Left ventricle myocardium superior (tissue), 1 donor: ENCODE measurements at regions not wholly inside any gene's neighbourhood (a gene's known extent, or its start where the extent isn't known, plus 50 kb on each side); places are given as distances from the start of the nearest gene placed in this dataset.
"Not testable (repeated sequence)": the region's sequence is repeated elsewhere in the genome, so short reads cannot be mapped to it uniquely, and the experiment has no call there.

Source experiments
- ATAC-seq: fragments of 200-7000 bp; cut with Tn5 transposase; one replicate; pipeline ENCODE4 v1.9.1; 2020; ENCODE audit warnings: mild to moderate bottlenecking, moderate library complexity
- DNase-seq: peaks from one replicate; pipeline ENCODE4 v3.0.0-alpha.2; 2020
- intact Hi-C: fragments of 100-400 bp; cut with micrococcal nuclease; formaldehyde crosslinking; loops from one replicate; pipeline ENCODE4 v1.11.0; 2022
- donor health status: DM: no; HTN: yes; CAD: no; lungs with severe emphysema.

- DNase-seq (no peak), ATAC-seq (no peak)
- intact Hi-C loops: no loop called here
These were observed 707.6 kb upstream of the FAM98A start for GRCh38 chr2:34306745-34307144.

GRCh38 chr2:34305587-34305986 is 706.5 kb upstream of the FAM98A start:
- ATAC-seq: no peak
- intact Hi-C loops: no loop called here
- no peak for DNase-seq

DNA sequence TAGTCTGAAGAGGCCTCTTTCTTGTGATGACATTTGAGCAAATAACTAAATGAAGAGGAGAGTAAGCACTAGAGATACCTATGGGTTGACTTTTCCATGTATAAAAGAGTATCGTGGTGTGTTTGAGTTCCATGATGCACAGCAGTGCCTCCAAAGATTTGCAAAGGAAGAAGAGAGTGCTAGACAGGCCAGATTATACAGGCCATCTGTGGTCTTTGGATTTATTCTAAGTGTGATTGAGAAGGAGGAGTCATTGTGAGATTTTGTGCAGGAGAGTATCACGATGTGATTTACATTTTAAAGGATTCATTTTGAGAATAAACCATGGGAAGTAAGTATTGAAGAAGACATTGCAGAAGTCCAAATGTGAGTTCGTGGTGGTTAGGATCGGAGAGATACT is 695.9 kb upstream of the FAM98A start:
- no peak for DNase-seq

GRCh38 chr2:34291076-34291475 is 692.0 kb upstream of the FAM98A start:
- ATAC-seq: no peak
- DNase-seq: no peak
- intact Hi-C loops: no loop called here

More for the DNA sequence above, 695.9 kb upstream of the FAM98A start:
- ATAC-seq: no peak
- intact Hi-C loops: no loop called here

DNA sequence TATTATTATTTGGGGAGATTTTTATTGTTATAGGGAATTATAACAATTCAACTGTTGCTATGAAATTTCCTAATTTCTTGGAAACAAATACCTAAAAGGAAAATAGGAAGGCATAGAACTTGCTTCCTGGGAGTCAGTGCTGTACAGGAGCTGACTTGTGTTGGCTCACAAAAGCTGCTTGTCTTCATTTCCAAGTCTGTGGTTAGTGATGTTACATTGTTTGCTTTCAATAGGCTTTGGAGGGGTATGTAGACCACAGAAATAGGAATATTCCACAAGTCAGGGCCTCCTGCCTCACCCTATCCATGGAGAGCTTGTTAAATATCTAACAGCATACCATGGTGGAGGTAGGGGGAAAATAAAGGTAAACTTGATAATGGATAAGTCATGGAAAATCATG is 688.9 kb upstream of the FAM98A start:
- no peak for DNase-seq
- intact Hi-C loops: no loop called here
- no peak for ATAC-seq

GRCh38 chr2:34280606-34281005 is 681.5 kb upstream of the FAM98A start:
- intact Hi-C loops: no loop called here
- no peak for ATAC-seq
- DNase-seq: no peak

DNA sequence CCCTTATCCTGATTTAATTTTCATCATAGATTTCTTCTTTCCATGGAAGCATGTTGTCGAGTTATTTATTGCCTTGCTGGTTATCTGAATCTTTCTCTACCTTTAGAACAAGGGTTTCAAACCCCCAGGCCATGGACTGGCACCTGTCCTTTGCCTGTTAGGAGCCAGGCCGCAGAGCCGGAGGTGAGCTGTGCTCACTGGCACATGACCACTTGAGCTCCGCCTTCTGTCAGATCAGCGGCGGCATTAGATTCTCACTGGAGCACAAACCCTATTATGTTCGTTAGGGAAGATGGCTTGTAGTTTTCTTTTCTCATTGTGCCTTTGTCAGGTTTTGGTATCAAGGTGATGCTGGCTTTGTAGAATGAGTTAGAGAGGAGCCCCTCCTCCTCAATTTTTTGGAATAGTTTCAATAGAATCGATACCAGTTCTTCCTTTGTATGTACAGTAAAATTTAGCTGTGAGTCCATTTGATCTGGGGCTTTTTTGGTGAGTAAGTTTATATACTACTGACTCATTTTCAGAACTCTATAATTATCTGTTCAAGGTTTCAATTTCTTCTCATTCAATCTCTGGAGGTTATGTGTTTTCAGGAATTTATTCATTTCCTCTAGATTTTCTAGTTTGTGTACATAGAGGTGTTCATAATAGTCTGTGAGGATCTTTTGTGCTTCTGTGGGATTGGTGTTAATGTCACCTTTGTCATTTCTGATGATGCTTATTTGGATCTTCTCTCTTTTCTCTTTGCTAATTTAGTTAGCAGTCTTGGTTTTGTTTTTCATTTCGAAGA is 668.0 kb upstream of the FAM98A start:
- intact Hi-C loops: no loop called here
- ATAC-seq (no peak), DNase-seq (no peak)

GRCh38 chr2:34261701-34262100 is 662.6 kb upstream of the FAM98A start:
- no peak for DNase-seq
- intact Hi-C loops: no loop called here
- no peak for ATAC-seq

DNA sequence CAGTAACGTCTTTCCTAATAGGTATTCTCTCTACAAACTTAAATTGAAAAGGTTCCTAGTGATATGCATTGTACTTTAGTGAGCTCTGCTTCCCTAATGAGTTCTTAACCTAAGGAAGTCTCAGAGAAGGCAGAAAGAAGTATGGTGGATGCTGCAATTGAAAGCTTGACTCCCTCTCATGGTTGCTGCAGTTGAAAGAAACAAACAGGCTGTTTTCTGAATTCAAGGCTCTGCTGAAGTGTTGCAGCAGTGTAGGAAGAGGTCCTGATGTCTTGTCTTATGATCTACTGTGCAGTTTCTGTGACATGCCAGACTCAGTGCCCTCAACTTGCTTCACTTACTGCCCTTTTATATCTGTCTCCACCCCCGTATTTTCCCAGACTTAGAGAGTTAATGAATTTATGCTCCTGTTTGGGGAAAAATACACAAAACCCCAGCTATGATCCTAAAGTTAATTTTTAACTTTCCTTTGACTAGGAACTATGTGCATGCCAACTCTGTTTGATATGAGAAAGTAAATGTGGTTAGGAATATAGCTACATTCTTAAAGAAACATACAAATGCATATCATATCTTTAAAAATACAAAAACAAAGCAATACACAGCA is 655.3 kb upstream of the FAM98A start:
- no peak for ATAC-seq
- no peak for DNase-seq
- intact Hi-C loops: no loop called here

GRCh38 chr2:34252111-34252510 is 653.0 kb upstream of the FAM98A start:
- intact Hi-C loops: no loop called here
- ATAC-seq (no peak), DNase-seq (no peak)

DNA sequence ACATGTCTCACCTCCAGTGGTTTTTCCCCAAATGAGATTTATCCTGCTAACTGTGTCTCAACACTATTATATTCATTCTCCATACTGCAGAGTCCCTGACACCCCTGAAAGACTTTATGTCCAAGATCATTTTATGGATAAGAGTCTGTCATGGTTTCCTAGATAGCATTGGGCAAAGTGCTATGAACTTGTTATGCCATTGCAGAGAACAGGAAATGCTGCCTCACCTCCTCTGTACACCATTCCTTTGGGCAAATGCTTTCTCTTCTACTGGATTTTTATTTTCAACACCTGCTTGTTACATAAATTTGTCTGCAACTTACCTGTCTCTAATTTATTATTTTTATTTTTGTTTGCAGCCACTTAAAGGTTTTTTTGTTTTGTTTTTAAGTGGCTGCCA is 652.5 kb upstream of the FAM98A start:
- DNase-seq (no peak), ATAC-seq (no peak)
- intact Hi-C loops: no loop called here

- intact Hi-C loops: no loop called here
- ATAC-seq (no peak), DNase-seq (no peak)
These were observed 645.1 kb upstream of the FAM98A start for GRCh38 chr2:34244195-34244594.

DNA sequence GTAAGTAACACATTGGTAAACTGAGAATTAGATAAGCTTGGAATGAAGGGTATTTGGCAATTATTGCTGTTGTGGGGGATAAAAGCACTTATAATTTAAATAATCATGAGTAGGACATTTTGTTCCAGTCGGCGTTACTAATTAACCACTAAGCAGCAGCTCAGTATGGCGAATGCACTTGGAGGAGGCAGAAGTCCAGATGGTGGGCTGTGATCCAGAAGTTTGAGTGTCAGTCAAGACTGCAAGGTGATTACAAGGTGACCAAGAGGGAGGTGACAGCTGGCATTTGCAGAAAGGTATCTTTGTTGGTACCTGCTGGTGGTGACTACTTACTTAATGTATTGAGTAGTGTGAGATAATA is 643.6 kb upstream of the FAM98A start:
- no peak for DNase-seq
- ATAC-seq: no peak
- intact Hi-C loops: no loop called here

DNA sequence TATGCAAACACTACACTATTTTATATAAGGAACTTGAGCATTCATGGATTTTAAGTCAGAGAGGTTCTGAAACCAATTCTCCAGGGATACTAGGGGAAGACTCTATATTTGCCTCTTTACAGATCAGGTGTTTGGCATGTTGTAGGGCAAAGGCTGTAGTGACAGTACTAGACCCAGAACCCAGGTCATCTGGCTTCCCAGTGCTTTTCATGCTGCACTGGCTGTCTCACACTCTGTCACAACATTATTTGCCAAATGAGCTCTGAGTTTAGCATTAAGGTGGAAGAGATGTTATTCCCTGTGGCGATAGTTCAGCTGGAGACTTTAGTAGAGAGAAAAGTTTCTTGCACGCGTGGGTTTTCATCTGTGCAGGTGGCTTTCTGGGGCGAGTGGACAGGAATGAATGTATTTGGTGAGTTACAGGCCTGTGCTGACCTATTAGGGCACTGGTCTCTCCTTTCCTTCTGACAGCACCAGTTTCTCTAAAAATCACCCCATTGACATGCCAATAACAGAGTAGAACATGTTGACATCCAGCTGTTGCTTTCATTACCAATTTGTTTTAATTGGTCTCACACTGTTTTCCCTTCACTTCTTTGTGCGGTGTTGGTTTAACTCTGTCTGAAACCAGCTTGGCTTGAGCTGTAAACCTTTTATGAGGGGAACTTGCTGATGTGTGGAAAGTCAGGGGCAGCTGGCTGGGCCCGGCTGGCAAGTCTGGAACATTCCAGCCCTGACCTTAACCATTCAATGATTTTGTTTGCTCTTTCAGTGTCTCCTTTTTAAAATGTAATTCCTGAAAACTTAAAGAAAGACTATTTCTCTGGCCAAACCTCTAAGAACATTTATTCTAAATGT is 643.0 kb upstream of the FAM98A start:
- intact Hi-C loops: no loop called here
- no peak for DNase-seq
- no peak for ATAC-seq

GRCh38 chr2:34239511-34239910 is 640.4 kb upstream of the FAM98A start:
- ATAC-seq: no peak
- no peak for DNase-seq
- intact Hi-C loops: no loop called here

DNA sequence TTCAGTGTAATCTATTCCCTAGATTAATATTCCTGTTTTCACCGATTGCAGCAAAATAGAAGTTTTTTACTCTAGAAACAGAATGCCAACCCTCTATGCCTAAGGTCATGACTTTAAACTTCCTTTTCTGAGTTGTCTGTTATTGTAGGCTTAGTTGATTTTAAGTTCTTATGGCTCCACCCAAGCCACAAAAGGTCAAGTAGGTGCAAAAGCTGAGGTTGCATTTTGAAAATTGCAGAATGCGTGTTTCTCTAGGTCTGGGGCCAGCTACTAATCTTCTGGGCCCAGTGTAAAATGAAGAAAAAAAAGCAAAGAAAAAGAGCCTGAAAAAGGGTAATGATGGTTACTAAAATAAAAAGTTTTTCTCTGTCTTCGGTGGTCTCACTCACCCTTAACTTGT is 635.7 kb upstream of the FAM98A start:
- DNase-seq (no peak), ATAC-seq (no peak)
- intact Hi-C loops: no loop called here

- intact Hi-C loops: no loop called here
- DNase-seq (no peak), ATAC-seq (no peak)
These were observed 630.9 kb upstream of the FAM98A start for GRCh38 chr2:34229998-34230397.

GRCh38 chr2:34215174-34215573 is 616.1 kb upstream of the FAM98A start:
- ATAC-seq: no peak
- no peak for DNase-seq
- intact Hi-C loops: no loop called here

GRCh38 chr2:34210382-34210781 is 611.3 kb upstream of the FAM98A start:
- intact Hi-C loops, DNase-seq, ATAC-seq: not testable (repeated sequence)

DNA sequence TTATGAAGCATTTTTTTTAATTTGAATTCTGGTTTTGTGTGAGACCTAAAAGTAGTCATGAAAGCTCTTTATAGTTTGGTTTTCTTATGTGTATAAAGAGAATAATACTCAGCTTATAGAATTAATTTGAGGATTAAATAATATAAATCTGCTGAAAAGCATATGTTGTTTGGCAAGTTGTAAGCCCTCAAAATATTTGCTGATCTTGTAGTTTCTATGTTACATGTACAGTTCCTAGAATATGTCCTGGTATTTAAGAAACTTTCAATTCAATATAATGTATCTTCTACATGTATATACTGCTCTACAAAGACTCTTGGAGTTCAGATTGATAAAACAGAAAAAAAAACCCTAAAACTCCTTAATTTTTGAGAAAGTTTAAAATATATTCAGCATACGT is 605.5 kb upstream of the FAM98A start:
- intact Hi-C loops: no loop called here
- ATAC-seq: no peak

More for the DNA sequence above, 605.5 kb upstream of the FAM98A start:
- no peak for DNase-seq
